Hematopoietic multipotent progenitor cell treated with erythropoietin and hydrocortisone succinate and interleukin-3 and kit ligand, for 6 days (in vitro differentiated cells): ENCODE measurements at regions not wholly inside any gene's neighbourhood (a gene's known extent, or its start where the extent isn't known, plus 50 kb on each side); places are given as distances from the start of the nearest gene placed in this dataset.

Experiments
- DNase-seq: peaks from one replicate; pipeline ENCODE4 v3.0.0-alpha.2; 2015

DNA sequence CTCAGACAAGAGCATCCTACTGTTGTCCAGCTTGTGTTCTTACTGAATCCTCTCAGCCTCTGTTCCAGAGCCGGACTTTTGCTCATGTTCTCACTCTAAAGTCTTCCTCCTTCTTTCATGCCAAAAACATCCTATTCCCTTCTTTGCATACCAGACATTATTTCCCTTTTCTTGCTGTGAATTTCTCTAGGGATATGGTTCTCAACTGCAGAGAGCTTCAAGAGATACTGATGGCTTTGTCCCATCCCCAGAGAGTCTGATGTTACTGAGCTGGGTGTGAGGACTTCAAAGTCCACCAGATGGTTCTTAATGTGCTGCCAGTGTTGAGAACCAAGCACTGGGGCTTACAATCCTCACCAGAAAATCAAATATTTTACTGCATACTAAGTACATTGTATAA is 98.6 kb upstream of the FER start:
- no peak for DNase-seq

- peak; percentile 91 for DNase-seq
These were observed 105.4 kb upstream of the FER start for GRCh38 chr5:108642170-108642906.

GRCh38 chr5:108641596-108641995 is 106.1 kb upstream of the FER start:
- DNase-seq, result no peak

DNA sequence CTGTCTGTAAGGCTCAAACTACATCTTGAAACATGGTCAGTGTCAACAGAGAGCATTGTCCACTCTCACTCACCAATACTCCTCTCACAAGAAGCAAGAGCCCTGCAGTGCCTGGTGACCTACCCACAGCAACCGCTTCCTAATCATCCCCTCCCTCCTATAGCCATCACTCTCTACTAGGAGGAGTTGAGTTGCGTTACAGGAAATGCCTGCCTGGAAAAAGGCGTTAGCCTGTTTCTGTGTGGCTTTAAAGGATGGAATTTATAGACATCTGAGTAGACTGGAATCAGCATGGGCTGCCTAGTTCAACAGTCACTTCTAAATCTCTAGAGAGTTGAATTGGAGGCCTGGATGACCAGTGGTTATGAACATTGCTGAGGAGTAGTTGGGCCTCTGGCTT is 108.3 kb upstream of the FER start:
- DNase-seq, result no peak

DNA sequence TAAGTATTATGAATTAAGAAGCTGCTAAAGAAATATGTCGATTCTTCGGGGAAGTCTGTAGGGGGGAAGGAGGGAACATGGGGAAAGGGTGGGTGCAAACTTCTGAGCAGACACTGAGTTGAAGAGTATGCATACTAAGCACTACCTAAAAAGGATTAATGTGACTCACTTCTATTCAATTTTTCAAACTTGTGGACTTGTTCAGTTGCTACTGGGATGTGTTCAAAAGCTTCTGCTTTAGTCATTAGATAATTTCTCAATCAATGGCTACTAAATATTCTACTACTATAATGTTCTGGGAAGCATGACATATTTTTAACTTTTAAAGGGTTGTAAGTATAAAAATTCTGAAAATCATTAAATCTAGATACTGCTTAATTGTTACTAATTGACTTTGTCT is 109.7 kb upstream of the FER start:
- no peak for DNase-seq

DNA sequence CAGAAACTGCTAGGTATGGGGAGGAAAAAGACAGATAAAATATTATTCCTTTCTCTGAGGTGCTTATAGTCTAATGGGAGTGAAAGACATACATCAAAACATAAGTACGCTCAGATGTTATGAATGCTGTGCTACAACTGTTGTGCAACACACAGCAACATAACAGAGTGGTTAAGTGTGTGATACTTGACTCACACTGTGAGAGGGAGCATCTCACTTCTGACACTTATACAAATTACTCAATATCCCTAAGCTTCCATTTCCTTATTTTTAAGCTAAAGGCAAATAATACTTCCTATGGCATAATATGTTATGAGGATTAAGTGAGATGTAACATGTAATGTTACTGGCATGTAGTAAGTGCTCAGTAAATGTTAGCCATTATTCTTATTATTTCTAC is 110.6 kb upstream of the FER start:
- no peak for DNase-seq

DNA sequence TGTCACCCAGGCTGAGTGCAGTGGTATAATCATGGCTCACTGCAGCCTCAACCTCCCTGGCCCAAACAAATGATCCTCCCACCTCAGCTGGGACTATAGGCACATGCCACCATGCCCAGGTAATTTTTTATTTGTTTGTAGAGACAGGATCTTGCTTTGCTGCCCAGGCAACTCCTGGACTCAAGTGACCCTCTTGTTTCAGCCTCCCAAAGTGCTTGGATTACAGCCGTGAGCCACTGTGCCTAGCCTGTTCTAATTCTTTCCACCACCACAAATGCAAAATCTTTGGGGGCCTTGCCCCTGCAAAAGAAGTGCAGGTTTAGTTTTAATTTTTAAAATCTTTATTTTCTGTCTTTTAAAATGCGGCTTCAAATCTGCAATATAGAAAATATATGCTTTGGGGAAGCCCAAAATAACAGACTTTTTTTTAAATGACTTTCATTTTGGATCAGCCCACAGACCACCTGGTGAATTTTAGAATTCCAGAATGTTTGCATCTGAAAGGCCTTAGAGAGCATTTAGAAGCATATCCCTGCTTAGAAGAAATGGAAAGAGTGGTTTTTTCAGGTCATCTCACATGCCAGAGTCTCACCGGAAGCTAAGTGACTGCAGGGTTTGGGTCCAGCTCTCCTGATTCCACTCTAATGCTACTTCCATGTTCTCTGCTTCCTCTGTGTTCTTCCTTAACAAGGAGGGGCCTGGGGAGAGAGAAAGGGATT is 111.4 kb upstream of the FER start:
- no peak for DNase-seq

GRCh38 chr5:108634617-108635288 is 112.9 kb upstream of the FER start:
- no peak for DNase-seq

GRCh38 chr5:108634010-108634616 is 113.6 kb upstream of the FER start:
- no peak for DNase-seq

DNA sequence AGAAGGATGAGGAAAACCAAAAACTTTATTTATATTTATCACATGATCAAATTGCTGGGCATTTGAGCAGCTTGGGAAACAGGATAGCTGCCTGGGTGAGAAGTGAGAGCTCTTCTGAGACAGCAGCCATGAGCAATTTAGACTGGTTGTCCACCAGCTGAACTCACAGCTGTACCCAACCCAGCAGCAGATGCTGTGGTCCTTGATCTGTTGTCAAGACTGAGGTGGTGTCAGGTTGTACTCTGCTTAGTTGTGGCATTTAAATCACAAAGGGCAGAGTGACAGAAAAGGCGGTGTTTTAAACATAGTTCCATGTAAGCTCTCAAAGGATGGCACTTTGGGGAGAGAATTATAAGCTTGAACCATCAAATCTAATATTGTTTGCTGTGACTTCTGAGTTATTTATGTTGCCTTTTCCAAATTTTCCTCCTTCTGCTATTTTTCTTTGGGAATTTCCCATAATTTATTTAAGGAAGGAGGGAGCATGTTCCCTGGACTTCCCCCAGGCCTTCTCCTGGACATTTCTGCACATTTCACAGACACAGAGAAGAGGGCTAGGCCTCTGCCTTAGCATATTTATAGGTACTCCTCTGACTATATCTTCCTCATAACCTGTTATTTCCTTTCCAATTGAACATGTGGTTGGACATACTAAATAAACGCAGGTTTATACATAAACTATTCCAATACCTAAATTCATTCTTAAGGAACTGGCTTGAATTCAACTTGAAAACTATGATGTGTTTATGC is 117.7 kb upstream of the FER start:
- no peak for DNase-seq

DNA sequence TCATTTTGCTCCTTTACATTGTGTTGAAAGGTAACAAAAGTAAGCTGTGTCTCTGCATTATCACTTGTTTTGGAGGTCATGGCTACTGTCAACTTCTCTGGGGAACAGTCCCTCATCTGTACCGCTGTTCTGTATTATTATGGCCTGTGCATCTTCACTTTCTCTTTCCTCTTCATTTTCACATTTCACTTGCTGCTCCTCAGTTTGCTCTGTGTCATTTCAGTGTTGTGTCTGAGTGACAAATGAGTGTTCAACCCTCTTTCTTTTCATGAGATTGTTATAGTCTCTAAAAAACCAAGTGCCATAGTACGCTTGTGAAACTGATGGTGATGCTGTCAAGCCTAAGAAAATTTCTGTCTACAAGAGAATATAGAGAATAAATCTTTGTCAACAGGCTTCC is 122.0 kb upstream of the FER start:
- DNase-seq, result no peak

GRCh38 chr5:108623826-108624225 is 123.9 kb upstream of the FER start:
- DNase-seq, result no peak

- DNase-seq, result no peak
These were observed 127.2 kb upstream of the FER start for GRCh38 chr5:108620516-108620915.

GRCh38 chr5:108619815-108620214 is 127.9 kb upstream of the FER start:
- no peak for DNase-seq

GRCh38 chr5:108617467-108618435 is 129.9 kb upstream of the FER start:
- no peak for DNase-seq

DNA sequence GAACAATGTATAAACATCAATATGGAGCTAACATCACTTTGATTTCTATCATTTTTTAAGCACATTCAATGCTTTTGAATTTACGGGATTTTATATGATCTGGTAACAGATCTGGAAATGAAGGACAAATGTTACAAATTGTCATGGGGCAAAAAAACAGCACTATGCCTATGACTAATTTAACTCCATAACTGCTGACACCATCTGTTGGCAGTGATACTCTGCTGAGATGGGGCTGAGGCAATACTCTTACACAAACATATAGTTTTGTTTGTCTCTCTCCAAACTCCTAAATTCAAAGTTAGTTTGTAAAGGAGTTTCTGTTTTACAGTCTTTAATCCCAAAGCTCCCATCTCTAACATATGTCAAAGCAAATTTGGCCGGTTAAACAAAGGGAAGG is 132.5 kb upstream of the FER start:
- no peak for DNase-seq

DNA sequence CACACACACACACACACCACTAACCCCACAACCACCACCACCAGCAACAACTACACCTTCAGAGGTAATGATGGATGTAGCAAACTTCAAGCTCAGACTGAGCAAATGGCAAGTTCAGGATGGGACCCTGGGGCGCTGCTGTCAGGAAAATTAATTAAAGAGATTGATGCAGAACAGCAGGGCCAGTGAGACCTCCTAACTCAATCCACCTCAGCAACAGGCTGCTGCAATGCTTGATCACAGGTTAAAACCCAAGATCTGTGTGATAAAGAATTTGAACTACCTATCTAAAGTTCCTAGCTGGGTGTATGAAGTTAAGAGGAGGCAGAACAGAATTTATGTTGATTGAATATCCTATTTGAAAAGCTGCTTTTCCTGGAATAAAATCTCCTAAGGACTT is 140.3 kb upstream of the FER start:
- no peak for DNase-seq

DNA sequence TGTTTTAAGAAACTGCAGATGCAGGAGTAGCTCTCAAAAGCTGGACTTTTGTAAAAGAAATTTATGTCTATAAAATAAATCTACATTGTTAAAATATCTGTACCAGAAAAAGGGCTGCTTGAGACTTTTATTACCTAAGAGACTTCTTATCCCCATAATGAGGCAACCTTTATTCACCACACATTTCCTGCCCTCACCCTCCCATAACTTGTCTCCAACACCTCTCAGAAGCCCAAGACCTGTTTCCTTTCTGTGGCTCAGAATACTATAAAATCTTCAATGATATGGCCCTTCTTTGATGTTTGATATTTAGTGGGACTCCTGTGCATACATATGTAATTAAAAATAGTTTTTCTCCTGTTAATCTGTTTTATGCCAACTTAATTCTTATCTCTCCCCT is 141.5 kb upstream of the FER start:
- no peak for DNase-seq

GRCh38 chr5:108602830-108603229 is 144.9 kb upstream of the FER start:
- DNase-seq, result no peak

GRCh38 chr5:108590799-108591198 is 156.9 kb upstream of the FER start:
- DNase-seq, result no peak

DNA sequence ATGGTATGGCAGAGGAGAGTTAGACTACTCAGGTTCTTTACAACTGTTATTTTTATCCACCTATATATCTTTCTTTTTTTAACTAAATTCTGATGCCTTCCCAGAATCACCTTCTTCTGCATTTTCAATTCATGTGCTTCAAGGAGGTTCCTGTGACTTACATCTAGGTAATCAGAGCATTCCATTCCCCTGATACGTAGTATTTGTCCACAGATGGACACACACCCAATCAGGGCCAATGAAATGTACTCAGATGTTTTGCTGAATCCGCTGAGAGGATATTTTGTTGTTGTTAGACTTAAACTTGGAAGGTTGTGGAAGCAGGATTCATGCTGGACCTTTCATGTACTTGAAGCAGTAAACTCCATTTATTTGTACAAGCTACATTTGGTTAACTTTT is 159.4 kb upstream of the FER start:
- DNase-seq, result no peak

GRCh38 chr5:108587821-108588220 is 159.9 kb upstream of the FER start:
- no peak for DNase-seq
